ENCODE measurements at regions not wholly inside any gene's neighbourhood (a gene's known extent, or its start where the extent isn't known, plus 50 kb on each side); places are given as distances from the start of the nearest gene placed in this dataset.
"Not testable (repeated sequence)": the region's sequence is repeated elsewhere in the genome, so short reads cannot be mapped to it uniquely, and the experiment has no call there.

DNA sequence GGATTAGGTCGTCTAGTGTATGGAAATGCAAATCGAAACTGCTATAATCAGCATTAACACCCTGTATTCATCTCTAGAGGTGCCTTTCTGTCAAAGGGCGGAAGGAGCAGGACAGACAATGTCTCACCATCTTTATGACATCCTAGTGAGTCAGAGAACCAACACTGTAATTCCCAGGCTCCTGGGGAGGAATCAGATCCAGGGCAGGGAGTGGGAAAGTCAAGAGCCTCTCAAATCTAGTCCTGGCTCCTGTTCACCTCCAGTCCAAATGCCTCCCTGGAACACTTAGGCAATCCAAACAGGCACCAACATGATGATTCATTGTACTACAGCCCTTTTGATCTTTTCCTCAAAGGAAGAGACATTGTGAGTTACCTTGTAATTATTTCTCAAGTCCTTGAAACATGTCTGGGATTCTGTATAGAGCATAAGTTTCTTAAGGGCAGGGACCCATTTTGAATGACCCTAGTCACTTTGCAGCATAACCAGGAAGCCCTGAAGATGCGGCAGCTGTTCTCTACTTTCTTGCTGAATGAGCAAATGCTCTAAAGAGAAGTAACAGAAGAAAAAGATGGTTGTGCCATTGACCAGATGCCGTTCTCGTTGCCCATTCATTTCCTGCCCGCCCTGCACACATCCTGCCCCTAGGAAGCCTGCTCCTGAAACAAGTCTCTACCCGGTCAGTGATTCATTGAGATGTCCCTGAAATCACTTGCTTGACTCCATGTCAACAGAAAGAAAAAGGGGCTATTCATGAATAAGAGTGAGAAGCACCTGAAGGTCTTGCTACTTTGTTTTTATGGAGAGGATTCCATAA lies 112.8 kb upstream of the JARID2 start:
- DNase-seq: no peak

DNA sequence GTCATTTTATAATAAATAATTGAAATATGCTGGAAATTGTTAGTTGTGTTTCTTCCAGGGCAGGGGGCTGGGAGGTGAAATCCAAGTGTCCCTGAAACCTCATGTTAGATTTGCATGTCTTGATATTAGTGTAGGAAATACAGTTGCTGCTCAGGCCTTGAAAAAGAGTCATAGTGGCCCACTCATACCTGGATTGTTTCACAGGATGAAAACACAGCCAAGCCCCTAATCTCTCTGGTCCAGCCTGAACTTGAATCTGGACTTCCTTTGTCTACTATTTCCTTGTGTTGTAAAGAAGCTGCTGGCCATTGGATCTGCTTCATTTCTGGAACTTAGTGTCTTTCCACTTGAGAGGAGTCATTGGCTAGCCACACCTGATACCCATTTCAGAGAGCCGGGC lies 108.8 kb upstream of the JARID2 start:
- no peak for DNase-seq

DNA sequence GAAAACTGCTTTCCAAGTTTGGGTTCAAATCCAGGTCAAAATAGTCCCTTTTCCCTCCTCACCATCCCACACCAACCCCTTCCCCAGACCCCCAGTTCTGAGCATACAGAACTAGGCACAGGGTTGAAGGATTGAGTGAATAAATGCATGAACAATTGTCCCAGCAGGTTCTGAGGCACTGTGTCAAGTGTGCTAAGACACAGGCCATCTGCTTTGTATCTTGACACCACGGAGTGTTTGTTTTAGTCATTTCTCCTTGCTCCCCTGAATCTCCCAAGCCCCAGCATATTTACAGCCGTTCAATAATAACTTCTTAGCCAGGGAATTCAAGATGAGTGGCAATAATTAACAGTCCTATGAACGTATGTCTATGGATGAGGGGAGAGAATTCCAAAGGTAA lies 102.8 kb upstream of the JARID2 start:
- no peak for DNase-seq

DNA sequence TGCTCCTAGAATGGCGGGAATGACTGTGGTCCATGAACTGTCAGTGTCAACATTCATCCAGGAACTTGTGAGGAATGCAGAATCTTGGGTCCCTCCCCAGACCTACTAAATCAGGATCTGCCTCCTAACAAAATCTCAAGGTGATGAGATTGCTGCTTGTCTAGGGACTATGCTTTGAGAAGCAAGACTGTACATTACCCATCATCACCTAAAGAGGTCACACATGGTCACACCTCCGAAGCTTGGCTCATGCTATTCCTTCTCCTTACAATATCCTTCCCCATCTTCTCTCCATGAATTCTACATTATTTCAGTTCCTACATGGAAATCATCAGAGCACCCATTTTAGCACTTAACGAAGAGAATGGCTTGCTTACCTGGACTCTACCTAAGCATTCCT lies 102.3 kb upstream of the JARID2 start:
- no peak for DNase-seq

DNA sequence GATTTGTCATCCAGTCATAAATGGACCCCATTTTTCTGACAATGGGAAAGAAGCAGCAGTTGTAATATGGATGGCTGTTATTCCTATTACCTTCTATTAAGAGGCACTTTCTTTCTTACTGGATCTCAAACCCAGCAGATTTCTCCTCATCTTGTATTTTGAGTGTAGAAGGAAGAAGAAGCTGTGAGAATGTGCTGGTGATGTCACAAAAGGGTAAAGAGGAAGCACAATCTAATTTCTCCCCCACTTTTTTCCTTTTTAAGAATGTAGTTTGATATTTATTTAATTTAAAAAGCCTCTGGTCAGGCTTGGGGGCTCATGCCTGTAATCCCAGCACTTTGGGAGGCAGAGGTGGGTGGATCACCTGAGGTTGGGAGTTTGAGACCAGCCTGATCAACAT lies 100.0 kb upstream of the JARID2 start:
- DNase-seq: no peak

DNA sequence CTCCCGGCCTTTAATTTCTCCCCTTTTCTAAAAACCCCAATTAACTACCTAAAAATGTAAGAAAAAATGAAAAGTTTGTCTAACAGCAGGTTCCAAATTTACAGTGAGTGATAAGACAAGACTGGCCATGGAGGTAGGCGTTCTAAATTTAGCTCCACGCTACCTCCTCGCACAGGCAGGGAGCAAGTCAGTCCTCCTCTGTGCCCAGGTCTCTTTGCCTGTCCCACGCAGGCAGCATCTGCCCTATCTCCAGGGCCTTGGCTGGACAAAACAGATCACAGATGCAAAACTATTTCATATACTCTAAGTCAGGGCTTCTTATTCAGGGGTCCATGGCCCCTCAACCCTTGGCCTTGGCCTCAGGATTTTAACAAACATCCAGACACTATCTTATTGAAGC lies 98.0 kb upstream of the JARID2 start:
- no peak for DNase-seq

DNA sequence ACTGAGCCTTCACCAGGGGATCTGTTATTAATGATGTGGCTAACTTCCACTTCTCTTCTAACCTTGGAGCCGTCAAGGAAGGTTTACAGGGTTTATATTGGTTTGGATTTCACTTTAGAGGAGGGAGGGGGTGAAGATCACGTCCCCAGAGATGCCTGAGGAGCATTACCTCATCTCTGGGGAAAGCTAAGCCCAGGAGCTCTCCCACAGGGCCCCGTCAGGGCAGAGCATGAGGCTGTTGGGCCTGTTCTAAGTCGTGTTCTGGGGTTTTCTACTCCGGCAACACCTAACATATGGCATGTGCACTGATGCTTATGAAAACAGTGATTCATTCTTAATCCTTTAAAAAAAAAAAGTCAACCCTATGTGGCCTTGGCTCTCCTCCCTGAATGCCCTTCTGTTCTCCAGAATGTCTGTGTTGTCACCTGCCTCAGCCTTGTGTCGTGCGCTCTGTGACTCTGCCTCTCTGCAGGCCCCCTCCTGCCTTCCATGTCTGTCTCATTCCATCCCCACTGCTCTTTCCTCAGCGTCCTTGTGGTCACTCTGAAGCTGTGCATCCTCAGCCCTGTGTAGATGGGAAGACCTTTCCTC lies 97.4 kb upstream of the JARID2 start:
- DNase-seq: no peak

DNA sequence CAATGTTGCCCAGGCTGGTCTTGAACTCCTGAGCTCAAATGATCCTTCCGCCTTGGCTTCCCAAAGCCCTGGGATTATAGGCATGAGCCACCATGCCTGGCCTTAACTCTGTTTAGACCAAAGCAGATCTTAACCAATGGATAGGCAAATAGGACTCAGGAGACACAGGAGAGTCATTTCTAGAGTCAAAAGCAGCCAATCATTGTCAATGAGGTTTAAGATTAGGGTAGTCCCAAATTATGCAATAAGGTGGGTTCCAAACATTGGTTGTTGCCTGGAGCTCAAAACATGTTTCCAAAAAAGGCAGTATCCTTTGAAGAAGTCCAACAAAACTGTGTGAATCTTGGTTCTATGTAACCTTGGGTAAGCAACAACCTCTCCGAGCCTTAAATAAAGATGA lies 95.7 kb upstream of the JARID2 start:
- DNase-seq: no peak

DNA sequence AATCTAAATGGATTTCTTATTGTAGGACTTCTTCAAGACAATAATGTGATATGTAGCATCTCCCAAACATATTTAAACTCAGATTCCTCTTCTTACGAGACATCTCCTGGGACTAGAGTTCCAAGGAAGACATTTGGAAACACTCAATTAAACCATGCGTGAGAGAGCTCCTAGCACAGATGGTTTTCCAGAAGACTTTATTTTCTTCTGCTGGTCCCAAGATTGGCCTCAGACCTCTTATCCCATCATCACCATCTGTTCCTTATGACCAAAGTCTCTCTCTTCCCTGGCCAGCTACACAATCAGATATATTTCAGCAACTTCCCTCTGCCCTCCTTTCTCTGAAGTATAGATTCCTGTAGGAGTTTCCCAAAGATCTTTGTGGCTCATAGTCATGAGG lies 93.2 kb upstream of the JARID2 start:
- DNase-seq: no peak

DNA sequence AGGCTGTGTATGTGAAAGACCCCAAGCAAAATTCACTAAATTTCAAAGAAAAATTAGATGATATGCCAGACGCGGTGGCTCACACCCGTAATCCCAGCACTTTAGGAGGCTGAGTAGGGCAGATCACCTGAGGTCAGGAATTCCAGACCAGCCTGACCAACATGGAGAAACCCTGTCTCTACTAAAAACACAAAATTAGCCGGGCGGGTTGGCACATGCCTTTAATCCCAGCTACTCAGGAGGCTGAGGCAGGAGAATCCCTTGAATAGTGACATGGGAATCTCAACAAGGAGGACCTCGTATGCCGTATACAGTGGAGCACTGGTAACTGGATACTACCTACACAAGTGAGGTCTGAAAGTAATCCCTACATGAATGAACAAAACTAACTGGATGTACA lies 92.7 kb upstream of the JARID2 start:
- DNase-seq: no peak

DNA sequence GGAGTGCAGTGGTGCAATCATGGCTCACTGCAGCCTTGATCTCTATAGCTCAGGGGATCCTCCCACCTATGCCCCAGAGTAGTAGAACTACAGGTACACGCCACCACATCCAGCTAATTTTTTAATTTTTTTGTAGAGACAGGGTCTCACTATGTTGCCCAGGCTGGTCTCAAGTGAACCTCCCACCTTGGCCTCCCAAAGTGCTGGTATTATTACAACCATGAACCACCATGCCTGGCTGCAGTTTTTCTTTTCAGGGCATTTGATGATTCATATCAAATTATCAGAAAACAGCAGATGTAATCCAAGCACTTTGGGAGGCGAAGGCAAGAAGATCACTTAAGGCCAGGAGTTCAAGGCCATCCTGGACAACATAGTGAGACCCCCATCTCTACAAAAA lies 88.4 kb upstream of the JARID2 start:
- no peak for DNase-seq

DNA sequence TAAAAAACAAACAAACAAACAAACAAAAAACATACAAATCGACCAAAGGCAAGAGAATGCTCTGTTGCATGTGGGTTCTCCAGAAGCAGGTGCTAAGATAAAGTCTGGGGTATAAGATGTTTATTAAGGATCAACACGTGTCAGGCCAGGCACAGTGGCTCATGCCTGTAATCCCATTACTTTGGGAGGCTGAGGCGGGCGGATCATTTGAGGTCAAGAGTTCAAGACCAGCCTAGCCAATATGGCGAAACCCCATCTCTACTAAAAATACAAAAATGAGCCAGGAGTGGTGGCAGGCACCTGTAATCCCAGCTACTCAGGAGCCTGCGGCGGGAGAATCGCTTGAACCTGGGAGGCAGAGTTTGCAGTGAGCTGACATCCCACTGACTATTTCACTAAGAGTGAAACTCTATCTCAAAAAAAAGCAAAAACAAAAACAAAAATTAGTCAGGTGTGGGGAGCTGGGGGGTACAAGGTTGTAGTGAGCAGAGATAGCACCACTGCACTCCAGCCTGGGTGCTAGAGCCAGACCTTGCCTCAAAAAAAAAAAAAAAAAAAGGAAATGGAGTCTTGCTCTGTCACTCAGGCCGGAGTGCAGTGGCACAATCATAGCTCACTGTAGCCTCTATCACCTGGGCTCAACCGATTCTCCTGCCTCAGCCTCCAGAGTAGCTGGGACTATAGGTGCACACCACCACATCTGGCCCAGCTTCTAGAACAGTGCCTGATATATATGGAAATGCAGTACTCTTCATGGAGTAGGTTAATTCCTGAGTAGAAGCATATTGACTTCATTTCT lies 86.8 kb upstream of the JARID2 start:
- DNase-seq: no peak

DNA sequence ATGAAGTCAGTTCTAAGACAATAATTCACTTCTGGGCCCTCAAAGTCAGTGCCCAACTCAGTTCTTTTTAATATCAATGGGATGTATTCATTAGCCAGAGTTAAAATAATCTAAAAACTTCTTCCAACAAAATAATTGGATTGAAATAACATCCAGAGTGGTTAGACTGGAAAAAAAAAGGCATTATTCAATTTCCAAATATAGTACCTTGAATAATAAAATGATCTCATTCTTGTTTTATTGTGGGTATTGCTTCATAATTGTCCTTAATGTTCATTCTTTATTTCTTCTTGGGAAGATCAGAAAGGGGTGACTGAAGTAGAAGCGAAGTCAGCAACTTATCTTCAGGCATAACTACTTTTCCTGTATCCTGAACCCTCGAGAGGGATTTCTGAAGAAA lies 85.1 kb upstream of the JARID2 start:
- no peak for DNase-seq

DNA sequence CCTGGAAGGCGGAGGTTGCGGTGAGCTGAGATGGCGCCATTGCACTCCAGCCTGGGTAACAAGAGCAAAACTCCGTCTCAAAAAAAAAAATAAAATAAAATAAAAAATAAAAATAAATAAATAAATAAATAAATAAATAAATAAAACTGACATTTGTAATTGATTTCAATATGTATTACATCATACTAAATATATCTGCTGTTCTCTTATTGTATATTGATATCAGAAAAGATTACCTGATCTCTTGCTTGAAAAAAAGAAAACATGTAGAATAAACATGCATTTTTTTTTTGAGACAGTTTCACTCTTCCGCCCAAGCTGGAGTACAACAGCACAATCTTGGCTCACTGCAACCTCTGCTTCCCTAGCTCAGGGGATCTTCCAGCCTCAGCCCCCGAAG lies 81.0 kb upstream of the JARID2 start:
- not testable (repeated sequence) for DNase-seq

DNA sequence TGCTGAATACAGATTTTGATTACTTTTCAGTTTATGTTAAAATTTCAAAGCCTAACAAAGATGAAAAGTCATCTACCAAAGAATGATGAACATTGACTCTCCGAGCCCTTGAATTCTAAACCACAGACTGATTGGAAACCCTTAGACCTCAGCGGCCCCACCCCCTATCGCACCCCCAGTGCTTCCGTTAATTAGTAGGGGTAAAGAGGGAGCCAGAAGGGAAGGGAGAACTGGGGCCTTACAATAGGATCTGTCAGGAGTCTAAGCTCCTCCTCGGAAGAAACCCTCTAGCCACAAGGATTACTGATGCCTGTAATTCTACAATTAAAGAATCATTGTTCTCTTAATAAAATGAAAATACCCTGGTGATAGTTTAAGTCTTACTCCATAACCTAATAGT lies 79.7 kb upstream of the JARID2 start:
- no peak for DNase-seq

DNA sequence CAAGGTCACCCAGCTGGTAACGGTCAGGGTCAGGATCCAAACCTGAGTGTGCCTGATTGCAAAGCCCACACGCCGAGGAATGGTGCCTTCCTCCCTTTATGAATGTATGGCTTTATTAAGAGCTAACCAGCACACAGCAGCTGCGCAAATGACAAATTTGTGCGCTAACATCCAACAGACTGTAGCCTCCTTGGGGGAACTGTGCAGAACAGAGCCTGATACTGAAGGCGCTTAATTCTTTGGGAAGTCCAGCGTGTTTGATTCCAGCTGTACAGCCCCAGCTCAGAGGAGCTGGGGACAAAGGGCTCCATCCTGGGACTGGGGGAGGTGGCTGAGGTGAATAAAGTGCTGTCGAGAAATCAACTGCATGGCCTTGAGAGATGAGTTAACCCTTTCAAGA lies 75.7 kb upstream of the JARID2 start:
- no peak for DNase-seq

DNA sequence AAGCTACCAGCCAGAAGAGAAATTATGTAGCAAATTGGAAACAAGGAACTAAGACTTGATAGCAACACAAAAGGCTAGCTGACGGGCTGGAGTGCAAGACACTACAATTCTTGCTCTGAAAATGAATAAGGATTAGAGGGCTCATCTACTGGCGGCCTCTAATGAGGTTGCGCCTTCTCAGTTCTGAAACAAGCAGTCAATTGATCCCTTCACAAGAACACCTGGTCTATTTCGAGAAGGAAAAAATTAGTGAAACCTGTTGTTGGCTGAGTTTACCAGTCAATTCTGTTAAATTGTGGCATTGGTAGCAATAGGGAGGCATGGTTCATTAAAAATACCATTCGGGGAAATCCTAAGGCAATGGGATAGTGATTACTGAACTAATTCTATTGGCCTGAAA lies 74.8 kb upstream of the JARID2 start:
- no peak for DNase-seq

DNA sequence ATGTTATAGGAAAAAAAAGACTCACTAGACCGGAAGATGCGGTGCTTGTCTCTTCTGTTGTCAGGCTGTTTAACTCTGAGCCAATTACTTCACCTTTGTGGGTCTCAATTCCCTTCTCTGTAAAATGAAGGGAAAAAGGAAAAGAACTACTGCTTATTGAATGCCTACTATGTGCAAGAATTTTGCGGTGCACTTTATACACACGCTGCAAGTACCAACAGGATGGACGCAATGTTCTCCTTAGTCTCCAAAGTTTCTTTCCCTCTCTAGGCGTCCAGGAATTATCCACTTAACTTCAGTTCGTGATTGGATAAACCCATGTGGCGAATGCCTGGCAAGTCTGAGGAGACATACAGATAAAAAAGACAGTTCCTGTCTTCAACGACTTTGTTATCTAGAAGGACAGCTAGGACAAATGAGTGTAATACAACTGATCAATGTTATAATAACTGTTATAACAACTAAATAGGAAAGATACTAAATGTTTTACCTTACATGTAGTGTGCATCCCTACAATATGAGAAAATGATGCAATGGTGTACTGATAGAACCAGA lies 69.0 kb upstream of the JARID2 start:
- DNase-seq: no peak

DNA sequence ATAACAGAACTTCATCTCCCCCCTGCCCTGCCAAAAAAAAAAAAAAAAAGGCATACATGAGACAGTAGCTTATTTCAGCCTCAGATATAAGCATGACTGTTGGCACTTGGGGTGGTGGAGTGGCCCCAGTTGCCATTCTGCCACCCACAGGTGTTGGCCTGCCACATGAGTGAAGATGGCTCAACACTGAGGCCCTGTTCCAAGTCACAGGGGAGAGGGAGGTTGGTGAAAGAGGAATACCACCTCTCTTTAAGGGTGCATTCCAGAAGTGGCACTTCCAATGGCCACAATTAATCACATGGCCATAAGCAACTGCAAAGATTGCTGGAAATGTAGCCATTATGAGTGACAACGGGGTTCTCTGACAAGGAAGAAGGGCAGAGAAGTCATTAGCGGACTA lies 61.9 kb upstream of the JARID2 start:
- DNase-seq: no peak

DNA sequence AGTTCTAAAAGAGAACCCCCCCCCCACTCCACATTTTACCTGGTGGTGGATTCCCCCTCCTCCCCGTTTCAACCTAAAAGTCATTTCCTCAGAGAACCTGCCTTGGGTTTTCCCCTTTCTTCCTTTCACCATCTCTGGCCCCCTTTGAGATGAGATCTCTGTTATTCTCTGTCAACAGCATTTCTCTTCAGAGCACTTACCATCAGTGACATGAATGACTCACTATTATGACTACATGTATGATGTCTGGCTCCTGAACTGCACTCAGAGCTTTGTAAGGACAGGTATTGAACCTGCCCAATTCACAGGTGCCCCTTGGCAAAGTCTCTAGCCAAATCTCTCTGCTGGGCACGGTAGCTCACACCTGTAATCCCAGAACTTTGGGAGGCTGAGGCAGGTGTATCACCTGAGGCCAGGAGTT lies 61.4 kb upstream of the JARID2 start:
- DNase-seq: peak; percentile 29

DNA sequence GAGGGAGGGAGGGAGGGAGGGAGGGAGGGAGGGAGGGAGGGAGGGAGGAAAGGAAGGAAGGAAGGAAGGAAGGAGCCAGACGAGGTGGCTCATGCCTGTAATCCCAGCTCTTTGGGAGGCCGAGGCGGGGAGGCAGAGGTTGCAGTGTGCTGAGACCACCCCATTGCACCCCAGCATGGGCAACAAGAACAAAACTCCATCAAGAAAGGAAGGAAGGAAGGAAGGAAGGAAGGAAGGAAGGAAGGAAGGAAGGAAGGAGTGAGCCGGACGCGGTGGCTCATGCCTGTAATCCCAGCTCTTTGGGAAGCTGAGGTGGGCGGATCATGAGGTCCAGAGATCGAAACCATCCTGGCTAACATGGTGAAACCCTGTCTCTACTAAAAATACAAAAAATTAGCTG lies 60.8 kb upstream of the JARID2 start:
- not testable (repeated sequence) for DNase-seq

DNA sequence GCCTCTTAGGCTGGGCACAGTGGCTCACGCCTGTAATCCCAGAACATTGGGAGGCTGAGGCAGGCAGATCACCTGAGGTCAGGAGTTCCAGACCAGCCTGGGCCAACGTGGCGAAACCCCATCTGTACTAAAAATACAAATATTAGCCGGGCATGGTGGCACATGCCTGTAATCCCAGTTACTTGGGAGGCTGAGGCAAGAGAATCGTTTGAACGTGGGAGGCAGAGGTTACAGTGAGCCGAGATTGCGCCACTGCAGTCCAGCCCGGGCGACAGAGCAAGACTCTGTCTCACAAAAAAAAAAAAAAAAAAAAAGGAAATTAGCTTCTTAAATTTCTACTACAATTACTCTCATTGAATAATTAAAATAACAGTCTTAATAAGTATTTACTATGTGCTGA lies 52.4 kb upstream of the JARID2 start:
- DNase-seq: not testable (repeated sequence)

DNA sequence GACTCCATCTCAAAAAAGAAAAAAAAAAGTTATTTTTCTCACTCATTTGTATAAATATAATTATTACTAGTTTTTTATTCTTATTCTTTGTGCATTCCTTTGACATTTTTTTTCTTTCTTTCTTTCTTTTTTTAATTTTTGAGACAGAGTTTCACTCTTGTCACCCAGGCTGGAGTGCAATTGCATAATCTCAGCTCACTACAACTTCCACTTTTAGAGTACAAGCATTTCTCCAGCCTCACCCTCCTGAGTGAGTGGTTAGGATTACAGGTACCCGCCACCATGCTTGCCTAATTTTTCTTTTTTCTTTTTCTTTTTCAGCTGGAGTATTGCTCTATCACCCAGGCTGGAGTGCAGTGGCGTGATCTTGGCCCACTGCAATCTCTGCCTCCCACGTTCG lies 51.4 kb upstream of the JARID2 start:
- no peak for DNase-seq
